Transverse colon (tissue), 4 donors: ENCODE measurements at regions not wholly inside any gene's neighbourhood (a gene's known extent, or its start where the extent isn't known, plus 50 kb on each side); places are given as distances from the start of the nearest gene placed in this dataset.

Source experiments
- DNase-seq: peaks from one replicate; pipeline ENCODE4 v3.0.0-alpha.2; 2019
- H3K27ac ChIP-seq, 4 donors: fragments of 200-600 bp; sonication (generic); 2 replicates each; pipeline ENCODE4 v1.5.1; 2016 to 2018; ENCODE audit warnings: inconsistent platforms in 4 of 4
- H3K27me3 ChIP-seq: fragments of 200-600 bp; sonication (generic); 2 replicates; pipeline ENCODE4 v1.5.1; 2017; ENCODE audit warnings: inconsistent platforms
- H3K36me3 ChIP-seq, 4 donors: fragments of 200-600 bp; sonication (generic); 2 replicates each; pipeline ENCODE4 v1.5.1; 2017 to 2019; ENCODE audit warnings: inconsistent platforms in 4 of 4
- H3K4me1 ChIP-seq, 4 donors: fragments of 200-600 bp; sonication (generic); 2 replicates each; pipeline ENCODE4 v1.5.1; 2017 to 2020; ENCODE audit warnings: inconsistent platforms in 4 of 4
- H3K4me3 ChIP-seq, 4 donors: fragments of 200-600 bp; sonication (generic); 1 replicate in 1 of 4; 2 replicates in 3 of 4; pipeline versions ENCODE4 v1.5.1 to v1.6.1; 2017 to 2019; ENCODE audit warnings: inconsistent platforms in 4 of 4
- H3K9me3 ChIP-seq, 2 donors: fragments of 200-600 bp; sonication (generic); 2 replicates each; pipeline ENCODE4 v1.5.1; 2017 to 2019; ENCODE audit warnings: inconsistent platforms in 2 of 2
- EP300 ChIP-seq: sonication (generic); formaldehyde crosslinking; IDR thresholded peaks from one replicate; pipeline ENCODE4 v1.6.1; 2017; ENCODE audit warnings: antibody characterized with exemption, low read depth
- POLR2A ChIP-seq: fragments of 450-650 bp; IDR thresholded peaks from one replicate; pipeline ENCODE4 v1.6.1; 2016; ENCODE audit warnings: antibody characterized with exemption, mild to moderate bottlenecking, moderate library complexity
- POLR2AphosphoS5 ChIP-seq, 3 donors: sonication (generic); formaldehyde crosslinking; IDR thresholded peaks; one replicate each; pipeline ENCODE4 v1.6.1; 2016; ENCODE audit warnings: antibody characterized with exemption in 3 of 3
- WGBS, 2 donors: methylation state at CpG; one replicate each; pipeline ENCODE4 v1.1.5; 2018; ENCODE audit warnings: low coverage in 1 of 2; 5-methylcytosine and 5-hydroxymethylcytosine counted together
- in situ Hi-C, 4 donors: fragments of 200-750 bp; cut with MboI; loops; one replicate each; pipeline versions ENCODE4 v1.15.0 to v1.15.1; 2017; ENCODE audit warnings: low sequenced_read_pairs in 3 of 4, low pct_ligation_motif_present in 1 of 4, low pct_unique_long_range_greater_than_20kb in 1 of 4
- intact Hi-C: fragments of 100-400 bp; cut with DNase I; formaldehyde crosslinking; loops from one replicate; pipeline ENCODE4 v1.15.1; 2023; ENCODE audit warnings: low total_unique reads
- TF ChIP-seq, protein P1 (sequence below), 5 experiments: fragments of 200-600 bp in 3 of 5; fragments of 450-650 bp in 2 of 5; sonication (generic) in 3 of 5; IDR thresholded peaks; 1 replicate in 2 of 5; 2 replicates in 3 of 5; pipeline ENCODE4 v1.5.1; 2016 to 2017; ENCODE audit warnings: antibody characterized with exemption in 5 of 5, inconsistent platforms in 3 of 5, mild to moderate bottlenecking in 2 of 5, moderate library complexity in 1 of 5

DNA sequence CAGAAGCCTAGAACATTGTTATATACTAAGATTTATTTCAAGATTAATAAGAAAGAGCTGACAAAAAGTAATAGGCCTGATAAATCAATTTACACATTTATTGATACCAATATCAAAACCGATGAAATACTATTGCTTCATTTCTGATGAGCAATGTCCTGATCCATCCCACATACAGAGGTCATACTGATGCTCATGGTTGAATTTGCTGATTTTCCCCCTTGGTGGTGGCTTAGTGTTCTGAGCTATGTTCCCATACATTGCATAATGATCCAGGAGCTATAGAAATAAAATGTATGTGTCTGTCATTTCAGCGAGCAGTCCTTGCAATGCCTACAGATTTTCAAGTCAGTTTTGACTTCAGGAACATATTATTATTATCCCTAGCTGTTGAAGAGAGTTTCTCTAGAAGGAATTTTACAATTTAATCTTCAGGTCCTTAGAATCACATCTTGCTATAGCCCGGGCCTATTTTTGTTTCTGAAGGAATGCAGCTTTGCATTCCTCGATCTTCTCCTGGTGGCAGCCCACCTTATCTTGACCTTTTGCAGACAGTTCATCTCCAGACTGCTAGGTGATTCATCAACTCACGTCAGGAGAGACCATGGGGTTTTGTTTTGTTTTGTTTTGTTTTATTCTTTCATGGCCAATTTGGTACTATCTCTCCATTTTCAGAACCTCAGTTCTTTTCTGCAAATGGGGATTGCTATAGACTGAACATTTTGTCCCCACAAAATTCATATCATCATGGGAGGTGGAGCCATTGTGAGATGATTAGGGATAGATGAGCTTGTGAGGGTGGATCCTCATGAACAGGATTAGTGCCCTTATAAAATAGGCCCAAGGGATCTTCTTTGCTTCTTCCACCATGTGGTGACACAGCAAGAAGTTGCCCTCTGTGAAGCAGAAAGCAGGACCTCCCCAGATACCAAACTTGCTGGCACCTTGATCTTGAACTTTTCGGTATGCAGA is 465.6 kb upstream of the IGFBP3 start:
- in situ Hi-C loops (no loop called here), intact Hi-C loops (no loop called here)
- Histone ChIP-seq H3K27ac (no peak overlapping the region), H3K4me3 (no peak overlapping the region), H3K36me3 (no peaks in the 10 kb centered on the region), H3K9me3 (no peaks in the 10 kb centered on the region), H3K4me1 (peaks cover 0 to 10% (median under 1%) of the 10 kb centered on the region in 4 donors), H3K27me3 (no peaks in the 10 kb centered on the region)
- WGBS, 2 donors = 71 to 75% methylated on average over 4 to 6 of the region's 6 CpGs
- TF ChIP-seq EP300 (no peak), POLR2AphosphoS5 (IDR thresholded peaks at IDR 0.05) (no peak), POLR2A (no peak)
- TF ChIP-seq, protein P1, sequence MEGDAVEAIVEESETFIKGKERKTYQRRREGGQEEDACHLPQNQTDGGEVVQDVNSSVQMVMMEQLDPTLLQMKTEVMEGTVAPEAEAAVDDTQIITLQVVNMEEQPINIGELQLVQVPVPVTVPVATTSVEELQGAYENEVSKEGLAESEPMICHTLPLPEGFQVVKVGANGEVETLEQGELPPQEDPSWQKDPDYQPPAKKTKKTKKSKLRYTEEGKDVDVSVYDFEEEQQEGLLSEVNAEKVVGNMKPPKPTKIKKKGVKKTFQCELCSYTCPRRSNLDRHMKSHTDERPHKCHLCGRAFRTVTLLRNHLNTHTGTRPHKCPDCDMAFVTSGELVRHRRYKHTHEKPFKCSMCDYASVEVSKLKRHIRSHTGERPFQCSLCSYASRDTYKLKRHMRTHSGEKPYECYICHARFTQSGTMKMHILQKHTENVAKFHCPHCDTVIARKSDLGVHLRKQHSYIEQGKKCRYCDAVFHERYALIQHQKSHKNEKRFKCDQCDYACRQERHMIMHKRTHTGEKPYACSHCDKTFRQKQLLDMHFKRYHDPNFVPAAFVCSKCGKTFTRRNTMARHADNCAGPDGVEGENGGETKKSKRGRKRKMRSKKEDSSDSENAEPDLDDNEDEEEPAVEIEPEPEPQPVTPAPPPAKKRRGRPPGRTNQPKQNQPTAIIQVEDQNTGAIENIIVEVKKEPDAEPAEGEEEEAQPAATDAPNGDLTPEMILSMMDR (IDR thresholded peaks at IDR 0.05) = no peak
- DNase-seq = no peak

DNA sequence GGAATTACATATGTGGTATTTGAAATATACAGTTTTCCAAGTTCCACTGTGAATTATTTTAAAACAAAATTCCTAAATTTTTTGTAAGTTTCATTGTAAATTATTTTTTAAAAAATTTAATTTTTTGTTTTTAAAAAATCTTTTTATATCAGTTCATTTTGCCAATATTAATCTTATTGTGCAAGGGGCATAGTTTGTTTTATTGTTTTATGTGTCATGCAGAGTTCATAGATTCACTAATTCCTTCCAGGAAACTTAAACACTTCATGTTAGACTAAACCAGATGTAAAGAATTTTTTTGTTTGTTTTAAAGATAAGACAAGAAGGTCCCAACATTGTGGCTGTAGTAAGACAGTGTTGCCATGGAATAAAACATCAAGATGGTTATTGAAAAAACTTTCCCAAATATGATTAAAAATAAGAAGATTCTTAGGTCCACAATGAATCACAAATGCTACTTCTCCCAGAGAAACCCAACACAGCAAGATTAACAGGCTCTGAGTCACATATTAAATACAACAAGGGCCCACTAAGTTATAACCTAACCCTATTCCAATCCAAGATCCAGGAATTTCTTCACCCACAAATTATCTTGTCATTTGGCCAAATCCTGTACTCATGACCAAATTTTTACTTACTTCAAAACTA is 464.7 kb upstream of the IGFBP3 start:
- Histone ChIP-seq H3K36me3 (no peaks in the 10 kb centered on the region), H3K27me3 (no peaks in the 10 kb centered on the region), H3K9me3 (no peaks in the 10 kb centered on the region), H3K4me1 (peaks cover 0 to under 1% (median 0%) of the 10 kb centered on the region in 4 donors), H3K4me3 (no peak overlapping the region), H3K27ac (no peak overlapping the region)
- DNase-seq = no peak
- no peak for TF ChIP-seq POLR2AphosphoS5 (IDR thresholded peaks at IDR 0.05)
- TF ChIP-seq, protein P1 (IDR thresholded peaks at IDR 0.05) = no peak
- TF ChIP-seq POLR2A = no peak
- intact Hi-C loops = no loop called here
- in situ Hi-C loops = no loop called here

DNA sequence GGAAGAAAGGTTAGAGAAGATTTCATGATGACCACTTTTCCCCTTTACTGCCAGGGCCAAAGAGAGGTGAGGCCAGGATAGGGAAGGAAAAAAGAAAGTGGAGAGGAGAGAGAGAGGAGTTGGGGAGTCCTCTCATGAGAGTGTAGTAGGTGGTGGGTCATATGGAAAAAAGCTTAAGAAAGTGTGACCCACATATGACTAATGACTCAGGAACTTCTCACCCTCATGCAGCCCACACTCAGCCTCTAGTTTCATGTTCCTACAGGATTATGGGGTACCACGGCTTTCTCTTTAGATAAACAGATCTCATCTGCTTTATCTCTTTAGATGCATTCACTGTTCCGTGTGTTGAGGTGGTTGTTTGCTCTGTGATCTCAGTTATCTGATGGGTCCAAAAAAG is 462.5 kb upstream of the IGFBP3 start:
- Histone ChIP-seq H3K27me3 (no peaks in the 10 kb centered on the region), H3K4me1 (no peaks in the 10 kb centered on the region), H3K36me3 (no peaks in the 10 kb centered on the region), H3K9me3 (no peaks in the 10 kb centered on the region), H3K4me3 (no peak overlapping the region), H3K27ac (no peak overlapping the region)
- TF ChIP-seq POLR2A (no peak), EP300 (no peak), POLR2AphosphoS5 (IDR thresholded peaks at IDR 0.05) (no peak)
- TF ChIP-seq, protein P1 (IDR thresholded peaks at IDR 0.05) = no peak
- 51 to 65% methylated on average over 2 of the region's 2 CpGs for WGBS, 2 donors
- intact Hi-C loops (no loop called here), in situ Hi-C loops (no loop called here)
- no peak for DNase-seq

DNA sequence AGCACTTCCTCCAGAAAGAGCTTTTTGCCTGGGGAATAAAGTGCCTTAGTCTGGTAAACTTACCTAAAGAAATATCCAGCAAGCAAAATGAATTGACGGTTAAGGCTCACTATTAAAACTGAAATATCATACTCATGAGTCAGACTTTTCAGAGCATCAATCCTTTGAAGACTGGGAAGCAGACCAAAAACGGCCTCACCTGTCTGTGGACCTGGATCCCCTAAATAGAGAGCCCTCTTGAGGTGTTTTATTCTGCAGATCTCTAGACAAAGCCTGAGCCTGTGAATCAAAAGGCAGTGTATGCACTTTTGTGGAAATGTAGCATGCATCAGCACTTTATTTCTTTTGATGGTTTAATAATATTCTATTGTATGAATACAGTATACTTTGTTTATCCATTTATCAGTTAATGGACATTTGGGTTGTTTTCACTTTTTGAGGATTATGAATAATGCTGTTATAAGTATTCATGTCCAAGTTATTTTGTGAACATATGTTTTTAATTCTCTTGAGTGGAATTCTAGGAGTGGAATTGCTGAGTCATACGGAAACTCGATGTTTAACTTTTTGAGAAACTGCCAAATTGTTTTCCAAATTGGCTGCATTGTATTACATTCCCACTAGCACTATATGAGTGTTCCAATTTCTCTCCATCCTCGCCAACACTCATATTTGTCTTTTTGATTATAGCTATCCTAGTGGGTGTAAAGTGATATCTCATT is 449.0 kb upstream of the IGFBP3 start:
- Histone ChIP-seq H3K4me3 (no peak overlapping the region), H3K36me3 (no peaks in the 10 kb centered on the region), H3K9me3 (no peaks in the 10 kb centered on the region), H3K27ac (no peak overlapping the region), H3K4me1 (no peaks in the 10 kb centered on the region), H3K27me3 (no peaks in the 10 kb centered on the region)
- WGBS, 2 donors = 40 to 59% methylated on average over 4 to 5 of the region's 5 CpGs
- in situ Hi-C loops (no loop called here), intact Hi-C loops (no loop called here)
- no peak for DNase-seq
- no peak for TF ChIP-seq EP300
- TF ChIP-seq, protein P1 (IDR thresholded peaks at IDR 0.05) = no peak
- TF ChIP-seq POLR2A = no peak
- no peak for TF ChIP-seq POLR2AphosphoS5 (IDR thresholded peaks at IDR 0.05)
